Parathyroid adenoma (tissue), 2 donors: ENCODE measurements at regions not wholly inside any gene's neighbourhood (a gene's known extent, or its start where the extent isn't known, plus 50 kb on each side); places are given as distances from the start of the nearest gene placed in this dataset.

Source experiments
- H2AFZ ChIP-seq: fragments of 300-600 bp; sonication (generic); one replicate; pipeline ENCODE4 v1.7.0; 2017; ENCODE audit warnings: antibody characterized with exemption, mild to moderate bottlenecking
- H3K27ac ChIP-seq: fragments of 300-600 bp; sonication (generic); one replicate; pipeline ENCODE4 v1.7.0; 2017
- H3K27me3 ChIP-seq: fragments of 300-600 bp; sonication (generic); one replicate; pipeline ENCODE4 v1.7.0; 2017; ENCODE audit warnings: low read length; ENCODE audit not compliant: control insufficient read depth, insufficient read depth
- H3K36me3 ChIP-seq: fragments of 300-600 bp; sonication (generic); one replicate; pipeline ENCODE4 v1.7.0; 2017; ENCODE audit warnings: low read length; ENCODE audit not compliant: control insufficient read depth, insufficient read depth
- H3K4me1 ChIP-seq: fragments of 300-600 bp; sonication (generic); one replicate; pipeline ENCODE4 v1.7.0; 2017; ENCODE audit warnings: control low read depth
- H3K4me2 ChIP-seq: fragments of 300-600 bp; sonication (generic); one replicate; pipeline ENCODE4 v1.7.0; 2017; ENCODE audit warnings: low read length
- H3K4me3 ChIP-seq: fragments of 300-600 bp; sonication (generic); one replicate; pipeline ENCODE4 v1.7.0; 2017; ENCODE audit warnings: low read depth, low read length
- H3K79me2 ChIP-seq: fragments of 300-600 bp; sonication (generic); one replicate; pipeline ENCODE4 v1.7.0; 2017; ENCODE audit warnings: control low read depth
- H3K9ac ChIP-seq: fragments of 300-600 bp; sonication (generic); one replicate; pipeline ENCODE4 v1.7.0; 2017; ENCODE audit warnings: mild to moderate bottlenecking
- H3K9me3 ChIP-seq: fragments of 300-600 bp; sonication (generic); one replicate; pipeline ENCODE4 v1.7.0; 2017; ENCODE audit warnings: low read length; ENCODE audit not compliant: control insufficient read depth
- CTCF ChIP-seq: fragments of 300-600 bp; sonication (generic); IDR thresholded peaks from one replicate; pipeline ENCODE4 v1.7.0; 2017; ENCODE audit warnings: antibody characterized with exemption, mild to moderate bottlenecking
- donor health status: primary hyperparathyroidism.

GRCh38 chr16:6616746-6617145, 715.9 kb upstream of the RBFOX1 start:
- Histone ChIP-seq H3K9me3 (no peaks in the 10 kb centered on the region), H3K4me2 (no peak overlapping the region), H3K27me3 (no peaks in the 10 kb centered on the region), H2AFZ (no peak overlapping the region), H3K4me3 (no peak overlapping the region), H3K36me3 (no peaks in the 10 kb centered on the region), H3K4me1 (no peaks in the 10 kb centered on the region), H3K79me2 (no peaks in the 10 kb centered on the region), H3K9ac (no peak overlapping the region), H3K27ac (no peak overlapping the region)
- TF ChIP-seq CTCF, result no peak

GRCh38 chr16:6615636-6616035, 717.0 kb upstream of the RBFOX1 start:
- Histone ChIP-seq H3K27me3 (no peaks in the 10 kb centered on the region), H3K27ac (no peak overlapping the region), H3K9me3 (no peaks in the 10 kb centered on the region), H3K9ac (no peak overlapping the region), H2AFZ (no peak overlapping the region), H3K4me1 (no peaks in the 10 kb centered on the region), H3K36me3 (no peaks in the 10 kb centered on the region), H3K4me2 (no peak overlapping the region), H3K79me2 (no peaks in the 10 kb centered on the region), H3K4me3 (no peak overlapping the region)
- no peak for TF ChIP-seq CTCF

GRCh38 chr16:6611535-6611934, 721.1 kb upstream of the RBFOX1 start:
- Histone ChIP-seq H3K4me1 (no peaks in the 10 kb centered on the region), H3K4me3 (no peak overlapping the region), H2AFZ (no peak overlapping the region), H3K27ac (no peak overlapping the region), H3K27me3 (no peaks in the 10 kb centered on the region), H3K36me3 (no peaks in the 10 kb centered on the region), H3K4me2 (no peak overlapping the region), H3K79me2 (no peaks in the 10 kb centered on the region), H3K9ac (no peak overlapping the region), H3K9me3 (no peaks in the 10 kb centered on the region)
- no peak for TF ChIP-seq CTCF

GRCh38 chr16:6605490-6605889, 727.2 kb upstream of the RBFOX1 start:
- TF ChIP-seq CTCF, result no peak
- H3K4me3 ChIP-seq, result no peak overlapping the region
- no peak overlapping the region for H3K4me2 ChIP-seq
- H3K27ac ChIP-seq, result no peak overlapping the region
- no peaks in the 10 kb centered on the region for H3K9me3 ChIP-seq
- H3K4me1 ChIP-seq, result no peaks in the 10 kb centered on the region
- H3K27me3 ChIP-seq, result no peaks in the 10 kb centered on the region
- no peaks in the 10 kb centered on the region for H3K79me2 ChIP-seq
- H3K9ac ChIP-seq, result no peak overlapping the region
- H2AFZ ChIP-seq, result no peak overlapping the region
- H3K36me3 ChIP-seq, result no peaks in the 10 kb centered on the region

GRCh38 chr16:6603780-6604325, 728.8 kb upstream of the RBFOX1 start:
- Histone ChIP-seq H3K27ac (no peak overlapping the region), H3K36me3 (no peaks in the 10 kb centered on the region), H3K4me3 (no peak overlapping the region), H3K79me2 (no peaks in the 10 kb centered on the region), H3K4me1 (no peaks in the 10 kb centered on the region), H3K4me2 (no peak overlapping the region), H3K27me3 (no peaks in the 10 kb centered on the region), H3K9me3 (no peaks in the 10 kb centered on the region), H2AFZ (no peak overlapping the region), H3K9ac (no peak overlapping the region)
- no peak for TF ChIP-seq CTCF
